Activated naive CD8-positive, alpha-beta T cell (primary cell): ENCODE measurements at regions not wholly inside any gene's neighbourhood (a gene's known extent, or its start where the extent isn't known, plus 50 kb on each side); places are given as distances from the start of the nearest gene placed in this dataset.

Experiments used
- H3K27ac Mint-ChIP-seq: one replicate; pipeline ENCODE4 v1.8.0; 2021; ENCODE audit warnings: mixed read lengths
- H3K27me3 Mint-ChIP-seq: one replicate; pipeline ENCODE4 v1.8.0; 2021; ENCODE audit warnings: mixed read lengths
- H3K36me3 Mint-ChIP-seq: one replicate; pipeline ENCODE4 v1.8.0; 2021; ENCODE audit warnings: mixed read lengths
- H3K4me1 Mint-ChIP-seq: one replicate; pipeline ENCODE4 v1.8.0; 2021; ENCODE audit warnings: low read depth, mixed read lengths
- H3K4me3 Mint-ChIP-seq: one replicate; pipeline ENCODE4 v1.8.0; 2021; ENCODE audit warnings: mild to moderate bottlenecking, mixed read lengths
- H3K9me3 Mint-ChIP-seq: one replicate; pipeline ENCODE4 v1.8.0; 2021; ENCODE audit warnings: low read depth, mixed read lengths

GRCh38 chr11:35066030-35066429, 72.9 kb upstream of the CD44 start:
- no peaks in the 10 kb centered on the region for H3K27me3 Mint-ChIP-seq
- H3K36me3 Mint-ChIP-seq: peaks cover 15% of the 10 kb centered on the region
- peak overlapping the region; percentile 38 for H3K4me3 Mint-ChIP-seq
- H3K4me1 Mint-ChIP-seq: peaks cover 17% of the 10 kb centered on the region
- H3K9me3 Mint-ChIP-seq: peaks cover 12% of the 10 kb centered on the region
- peak overlapping the region; percentile 78 for H3K27ac Mint-ChIP-seq

- peak overlapping the region; percentile 78 for H3K27ac Mint-ChIP-seq
- H3K9me3 Mint-ChIP-seq: peaks cover 12% of the 10 kb centered on the region
- no peaks in the 10 kb centered on the region for H3K27me3 Mint-ChIP-seq
- H3K36me3 Mint-ChIP-seq: peaks cover 15% of the 10 kb centered on the region
- peaks cover 18% of the 10 kb centered on the region for H3K4me1 Mint-ChIP-seq
- peak overlapping the region; percentile 38 for H3K4me3 Mint-ChIP-seq
Observed at GRCh38 chr11:35066783-35067423, 72.1 kb upstream of the CD44 start.

GRCh38 chr11:35071722-35072121, 67.2 kb upstream of the CD44 start:
- Mint-ChIP-seq H3K27me3 (no peaks in the 10 kb centered on the region), H3K4me1 (peaks cover 58% of the 10 kb centered on the region), H3K36me3 (peaks cover 15% of the 10 kb centered on the region), H3K9me3 (peaks cover 19% of the 10 kb centered on the region), H3K27ac (no peak overlapping the region), H3K4me3 (no peak overlapping the region)

GRCh38 chr11:35073691-35074419, 65.1 kb upstream of the CD44 start:
- no peaks in the 10 kb centered on the region for H3K27me3 Mint-ChIP-seq
- peaks cover 19% of the 10 kb centered on the region for H3K9me3 Mint-ChIP-seq
- H3K27ac Mint-ChIP-seq: peak overlapping the region; percentile 91
- peaks cover 13% of the 10 kb centered on the region for H3K36me3 Mint-ChIP-seq
- H3K4me1 Mint-ChIP-seq: peaks cover 67% of the 10 kb centered on the region
- peak overlapping the region; percentile 61 for H3K4me3 Mint-ChIP-seq

- H3K27ac Mint-ChIP-seq: peak overlapping the region; percentile 83
- peak overlapping the region; percentile 40 for H3K4me3 Mint-ChIP-seq
- H3K27me3 Mint-ChIP-seq: no peaks in the 10 kb centered on the region
Observed at GRCh38 chr11:35076201-35077100, 62.5 kb upstream of the CD44 start.

GRCh38 chr11:35077709-35078469, 61.1 kb upstream of the CD44 start:
- Mint-ChIP-seq H3K36me3 (peaks cover 2% of the 10 kb centered on the region), H3K4me1 (peaks cover 87% of the 10 kb centered on the region), H3K9me3 (peaks cover 7% of the 10 kb centered on the region), H3K4me3 (peak overlapping the region; percentile 72), H3K27ac (peak overlapping the region; percentile 97), H3K27me3 (no peaks in the 10 kb centered on the region)

More at GRCh38 chr11:35076201-35077100, 62.5 kb upstream of the CD44 start:
- peaks cover 2% of the 10 kb centered on the region for H3K36me3 Mint-ChIP-seq
- H3K4me1 Mint-ChIP-seq: peaks cover 86% of the 10 kb centered on the region
- peaks cover 7% of the 10 kb centered on the region for H3K9me3 Mint-ChIP-seq

- Mint-ChIP-seq H3K27ac (peak overlapping the region; percentile 97), H3K36me3 (peaks cover 2% of the 10 kb centered on the region), H3K4me1 (peaks cover 87% of the 10 kb centered on the region), H3K27me3 (no peaks in the 10 kb centered on the region), H3K4me3 (peak overlapping the region; percentile 72), H3K9me3 (peaks cover 7% of the 10 kb centered on the region)
Observed at GRCh38 chr11:35078470-35078735, 60.6 kb upstream of the CD44 start.

- Mint-ChIP-seq H3K4me1 (peaks cover 87% of the 10 kb centered on the region), H3K4me3 (no peak overlapping the region), H3K27me3 (no peaks in the 10 kb centered on the region), H3K9me3 (peaks cover 4% of the 10 kb centered on the region), H3K27ac (peak overlapping the region; percentile 97), H3K36me3 (peaks cover 2% of the 10 kb centered on the region)
Observed at GRCh38 chr11:35079611-35080010, 59.4 kb upstream of the CD44 start.

GRCh38 chr11:35082321-35083180, 56.4 kb upstream of the CD44 start:
- Mint-ChIP-seq H3K4me1 (peaks cover 88% of the 10 kb centered on the region), H3K36me3 (peaks cover 2% of the 10 kb centered on the region), H3K27me3 (no peaks in the 10 kb centered on the region), H3K4me3 (peak overlapping the region; percentile 70), H3K9me3 (no peaks in the 10 kb centered on the region), H3K27ac (peak overlapping the region; percentile 92)

- Mint-ChIP-seq H3K9me3 (no peaks in the 10 kb centered on the region), H3K4me3 (peak overlapping the region; percentile 70)
Observed at GRCh38 chr11:35083181-35083430, 55.9 kb upstream of the CD44 start.

GRCh38 chr11:35083431-35084238, 55.3 kb upstream of the CD44 start:
- peak overlapping the region; percentile 92 for H3K27ac Mint-ChIP-seq

More at GRCh38 chr11:35083181-35083430, 55.9 kb upstream of the CD44 start:
- peaks cover 88% of the 10 kb centered on the region for H3K4me1 Mint-ChIP-seq
- H3K27me3 Mint-ChIP-seq: no peaks in the 10 kb centered on the region
- H3K27ac Mint-ChIP-seq: peak overlapping the region; percentile 92
- H3K36me3 Mint-ChIP-seq: peaks cover 2% of the 10 kb centered on the region

GRCh38 chr11:35084817-35085440, 54.0 kb upstream of the CD44 start:
- Mint-ChIP-seq H3K36me3 (no peaks in the 10 kb centered on the region), H3K4me1 (peaks cover 85% of the 10 kb centered on the region), H3K4me3 (no peak overlapping the region), H3K9me3 (no peaks in the 10 kb centered on the region), H3K27ac (no peak overlapping the region), H3K27me3 (no peaks in the 10 kb centered on the region)

More at GRCh38 chr11:35083431-35084238, 55.3 kb upstream of the CD44 start:
- peak overlapping the region; percentile 70 for H3K4me3 Mint-ChIP-seq
- H3K9me3 Mint-ChIP-seq: no peaks in the 10 kb centered on the region
- H3K36me3 Mint-ChIP-seq: peaks cover 2% of the 10 kb centered on the region
- H3K4me1 Mint-ChIP-seq: peaks cover 88% of the 10 kb centered on the region
- H3K27me3 Mint-ChIP-seq: no peaks in the 10 kb centered on the region
